GM20000 (cell line): ENCODE measurements at regions not wholly inside any gene's neighbourhood (a gene's known extent, or its start where the extent isn't known, plus 50 kb on each side); places are given as distances from the start of the nearest gene placed in this dataset.

Experiments used
- DNase-seq: peaks from one replicate; pipeline ENCODE4 v3.0.0; 2012; ENCODE audit warnings: low spot score
- CTCF ChIP-seq: IDR thresholded peaks from 2 replicates; pipeline ENCODE4 v1.5.1; 2012; ENCODE audit warnings: mild to moderate bottlenecking, control low read depth; ENCODE audit errors: extremely low read depth, missing control alignments

GRCh38 chr2:125634662-125635061 lies 1021.3 kb upstream of the GYPC start:
- no peak for TF ChIP-seq CTCF
- DNase-seq, result no peak

GRCh38 chr2:125638345-125638744 lies 1017.6 kb upstream of the GYPC start:
- TF ChIP-seq CTCF, result no peak
- no peak for DNase-seq

- TF ChIP-seq CTCF, result no peak
- DNase-seq, result no peak
Measured at GRCh38 chr2:125642032-125642431, 1013.9 kb upstream of the GYPC start.

GRCh38 chr2:125643128-125643527 lies 1012.8 kb upstream of the GYPC start:
- no peak for TF ChIP-seq CTCF
- DNase-seq, result no peak

- no peak for TF ChIP-seq CTCF
- no peak for DNase-seq
Measured at GRCh38 chr2:125643585-125643984, 1012.4 kb upstream of the GYPC start.

- no peak for DNase-seq
- TF ChIP-seq CTCF, result no peak
Measured at GRCh38 chr2:125644257-125644656, 1011.7 kb upstream of the GYPC start.

GRCh38 chr2:125652280-125652679 lies 1003.7 kb upstream of the GYPC start:
- no peak for DNase-seq
- no peak for TF ChIP-seq CTCF
